ENCODE measurements at regions not wholly inside any gene's neighbourhood (a gene's known extent, or its start where the extent isn't known, plus 50 kb on each side); places are given as distances from the start of the nearest gene placed in this dataset.

DNA sequence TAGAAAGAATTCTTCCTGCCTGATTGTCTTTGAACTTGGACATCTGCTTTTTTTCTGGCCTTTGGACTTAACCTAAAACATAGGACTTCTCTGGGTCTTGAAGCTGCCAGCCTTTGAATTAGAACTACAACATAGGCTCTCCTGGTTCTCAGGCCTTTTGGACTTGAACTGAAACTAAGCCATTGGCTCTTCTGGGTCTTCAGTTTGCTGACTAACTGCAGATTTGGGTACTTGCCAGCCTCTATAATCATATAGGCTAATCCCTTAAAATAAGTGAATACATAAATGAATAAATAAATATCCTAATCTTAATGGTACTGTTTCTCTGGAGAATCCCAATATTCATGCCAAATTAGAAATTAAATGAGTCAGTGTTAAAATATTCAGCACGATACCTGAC lies 473.4 kb upstream of the PAPPA start:
- DNase-seq: no peak
- no peaks in the 10 kb centered on the region for H3K4me1 ChIP-seq
- no peak overlapping the region for H3K4me3 ChIP-seq
- intact Hi-C loops (cut with DNase I): no loop called here
- 74 to 81% methylated on average over 1 of the region's 1 CpG for whole genome bisulfite sequencing, 2 donors
- no peak for ATAC-seq
- no peaks in the 10 kb centered on the region for H3K27me3 ChIP-seq
- no peak overlapping the region for H3K27ac ChIP-seq
- H3K36me3 ChIP-seq: no peaks in the 10 kb centered on the region
- TF ChIP-seq, protein P1, sequence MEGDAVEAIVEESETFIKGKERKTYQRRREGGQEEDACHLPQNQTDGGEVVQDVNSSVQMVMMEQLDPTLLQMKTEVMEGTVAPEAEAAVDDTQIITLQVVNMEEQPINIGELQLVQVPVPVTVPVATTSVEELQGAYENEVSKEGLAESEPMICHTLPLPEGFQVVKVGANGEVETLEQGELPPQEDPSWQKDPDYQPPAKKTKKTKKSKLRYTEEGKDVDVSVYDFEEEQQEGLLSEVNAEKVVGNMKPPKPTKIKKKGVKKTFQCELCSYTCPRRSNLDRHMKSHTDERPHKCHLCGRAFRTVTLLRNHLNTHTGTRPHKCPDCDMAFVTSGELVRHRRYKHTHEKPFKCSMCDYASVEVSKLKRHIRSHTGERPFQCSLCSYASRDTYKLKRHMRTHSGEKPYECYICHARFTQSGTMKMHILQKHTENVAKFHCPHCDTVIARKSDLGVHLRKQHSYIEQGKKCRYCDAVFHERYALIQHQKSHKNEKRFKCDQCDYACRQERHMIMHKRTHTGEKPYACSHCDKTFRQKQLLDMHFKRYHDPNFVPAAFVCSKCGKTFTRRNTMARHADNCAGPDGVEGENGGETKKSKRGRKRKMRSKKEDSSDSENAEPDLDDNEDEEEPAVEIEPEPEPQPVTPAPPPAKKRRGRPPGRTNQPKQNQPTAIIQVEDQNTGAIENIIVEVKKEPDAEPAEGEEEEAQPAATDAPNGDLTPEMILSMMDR (IDR thresholded peaks at IDR 0.05): no peak
- peaks cover 0 to 23% (median 6%) of the 10 kb centered on the region in 11 donors for H3K9me3 ChIP-seq

DNA sequence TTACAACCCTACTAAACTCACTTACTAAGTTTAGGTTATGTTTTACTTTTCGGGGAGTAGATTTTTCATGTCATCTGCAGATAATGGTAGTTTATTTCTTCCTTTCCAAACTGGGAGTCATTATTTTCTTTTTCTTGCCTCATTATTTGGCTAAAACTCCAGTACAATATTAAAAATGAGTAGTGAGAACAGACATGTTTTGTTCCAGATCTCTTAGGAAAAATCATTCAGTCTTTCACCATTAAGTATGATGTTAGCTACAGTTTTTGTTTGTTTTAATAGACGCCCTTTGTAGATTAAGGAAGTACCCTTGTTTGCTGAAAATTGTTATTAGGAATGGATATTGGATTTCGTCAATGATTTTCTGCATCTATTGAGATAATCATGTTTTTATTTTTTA lies 472.0 kb upstream of the PAPPA start:
- WGBS, 2 donors: 59 to 72% methylated on average over 3 of the region's 3 CpGs
- DNase-seq (no peak), ATAC-seq (peak in 1 of 8 donors; percentile 51)
- TF ChIP-seq, protein P1 (IDR thresholded peaks at IDR 0.05): no peak
- H3K27me3 ChIP-seq: no peaks in the 10 kb centered on the region
- H3K9me3 ChIP-seq: peaks cover 0 to 23% (median 6%) of the 10 kb centered on the region in 11 donors
- H3K4me3 ChIP-seq: no peak overlapping the region
- no peaks in the 10 kb centered on the region for H3K4me1 ChIP-seq
- intact Hi-C loops (cut with DNase I): no loop called here
- peak overlapping the region in 3 of 10 donors; percentile 12 to 46 (median 23) for H3K27ac ChIP-seq
- no peaks in the 10 kb centered on the region for H3K36me3 ChIP-seq

DNA sequence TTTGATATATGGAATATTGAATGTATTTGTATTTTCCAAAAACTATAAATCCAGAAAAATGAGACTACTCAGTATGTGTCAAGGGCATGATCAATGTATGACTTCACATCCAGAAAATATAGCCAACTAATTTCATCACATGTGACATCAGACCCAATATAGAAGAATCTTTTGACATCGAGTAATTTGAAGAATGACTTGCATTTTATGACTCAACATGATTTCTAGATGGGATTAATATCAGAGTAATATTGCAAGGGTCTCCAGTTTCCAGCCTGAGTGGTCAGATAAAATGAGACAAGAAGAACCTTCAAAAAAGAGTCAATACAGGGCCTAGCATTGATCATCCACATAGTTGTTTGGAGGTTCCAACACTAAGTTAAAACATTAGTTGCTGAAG lies 467.5 kb upstream of the PAPPA start:
- ATAC-seq (no peak), DNase-seq (no peak)
- no peaks in the 10 kb centered on the region for H3K36me3 ChIP-seq
- H3K4me1 ChIP-seq: no peaks in the 10 kb centered on the region
- H3K27me3 ChIP-seq: peaks cover 0 to 2% (median 0%) of the 10 kb centered on the region in 7 donors
- H3K27ac ChIP-seq: no peak overlapping the region
- TF ChIP-seq, protein P1 (IDR thresholded peaks at IDR 0.05): no peak
- peaks cover 0 to 23% (median 6%) of the 10 kb centered on the region in 11 donors for H3K9me3 ChIP-seq
- no peak overlapping the region for H3K4me3 ChIP-seq
- WGBS, 2 donors: 78 to 86% methylated on average over 1 of the region's 1 CpG
- intact Hi-C loops (cut with DNase I): no loop called here

DNA sequence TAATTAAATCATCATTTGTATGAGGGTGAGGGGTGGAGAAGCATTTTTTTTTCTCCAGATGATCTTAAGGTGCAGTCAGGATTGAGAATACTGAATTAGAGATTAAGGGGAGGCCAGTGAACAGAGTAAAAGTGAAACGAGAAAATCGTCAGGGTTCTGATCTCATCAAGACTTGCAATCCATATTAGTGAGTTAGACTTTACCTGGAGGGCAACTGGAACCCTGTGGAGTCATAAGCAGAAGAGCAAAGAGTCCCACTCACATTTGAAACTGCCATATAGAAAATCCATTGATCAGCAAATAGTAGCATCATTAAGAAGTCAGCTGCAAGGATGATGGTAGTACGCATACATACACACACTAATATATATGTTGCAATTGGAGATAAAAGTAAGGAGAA lies 466.2 kb upstream of the PAPPA start:
- H3K27ac ChIP-seq: no peak overlapping the region
- no peaks in the 10 kb centered on the region for H3K36me3 ChIP-seq
- H3K4me1 ChIP-seq: peaks cover 0 to 8% (median 0%) of the 10 kb centered on the region in 9 donors
- DNase-seq (no peak), ATAC-seq (no peak)
- WGBS, 2 donors: 75 to 76% methylated on average over 3 of the region's 3 CpGs
- H3K27me3 ChIP-seq: peaks cover 0 to 2% (median 0%) of the 10 kb centered on the region in 7 donors
- intact Hi-C loops (cut with DNase I): no loop called here
- H3K4me3 ChIP-seq: no peak overlapping the region
- TF ChIP-seq, protein P1 (IDR thresholded peaks at IDR 0.05): no peak
- H3K9me3 ChIP-seq: peaks cover 0 to 23% (median 6%) of the 10 kb centered on the region in 11 donors
